C4-2B (cell line): ENCODE measurements at regions not wholly inside any gene's neighbourhood (a gene's known extent, or its start where the extent isn't known, plus 50 kb on each side); places are given as distances from the start of the nearest gene placed in this dataset.
"Not testable (repeated sequence)": the region's sequence is repeated elsewhere in the genome, so short reads cannot be mapped to it uniquely, and the experiment has no call there.

Experiments used
- H3K27ac ChIP-seq: fragments of 450-650 bp; 2 replicates; pipeline ENCODE4 v1.5.1; 2017
- ZFX ChIP-seq: fragments of 450-650 bp; IDR thresholded peaks from 2 replicates; pipeline ENCODE4 v1.6.1; 2017
- TF ChIP-seq, protein P1 (sequence below): fragments of 450-650 bp; conservative IDR thresholded peaks from 2 replicates; pipeline ENCODE4 v1.5.1; 2017; ENCODE audit warnings: mild to moderate bottlenecking

DNA sequence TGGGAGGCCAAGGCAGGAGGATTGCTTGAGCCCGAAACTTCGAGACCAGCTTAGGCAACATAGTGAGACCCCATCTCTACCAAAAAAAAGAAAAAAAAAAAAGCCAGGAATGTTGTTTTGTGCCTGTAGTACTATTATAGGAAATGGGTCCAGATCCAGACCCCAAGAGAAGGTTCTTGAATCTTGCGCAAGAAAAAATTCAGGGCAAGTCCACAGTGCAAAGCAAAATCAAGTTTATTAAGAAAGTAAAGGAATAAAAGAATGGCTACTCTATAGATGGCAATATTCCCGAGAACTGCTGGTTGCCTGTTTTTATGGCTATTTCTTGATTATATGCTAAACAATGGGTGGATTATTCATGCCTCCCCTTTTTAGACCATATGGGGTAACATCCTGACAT is 51.2 kb upstream of the RDX start:
- no peak overlapping the region for H3K27ac ChIP-seq
- no peak for TF ChIP-seq ZFX
- TF ChIP-seq, protein P1, sequence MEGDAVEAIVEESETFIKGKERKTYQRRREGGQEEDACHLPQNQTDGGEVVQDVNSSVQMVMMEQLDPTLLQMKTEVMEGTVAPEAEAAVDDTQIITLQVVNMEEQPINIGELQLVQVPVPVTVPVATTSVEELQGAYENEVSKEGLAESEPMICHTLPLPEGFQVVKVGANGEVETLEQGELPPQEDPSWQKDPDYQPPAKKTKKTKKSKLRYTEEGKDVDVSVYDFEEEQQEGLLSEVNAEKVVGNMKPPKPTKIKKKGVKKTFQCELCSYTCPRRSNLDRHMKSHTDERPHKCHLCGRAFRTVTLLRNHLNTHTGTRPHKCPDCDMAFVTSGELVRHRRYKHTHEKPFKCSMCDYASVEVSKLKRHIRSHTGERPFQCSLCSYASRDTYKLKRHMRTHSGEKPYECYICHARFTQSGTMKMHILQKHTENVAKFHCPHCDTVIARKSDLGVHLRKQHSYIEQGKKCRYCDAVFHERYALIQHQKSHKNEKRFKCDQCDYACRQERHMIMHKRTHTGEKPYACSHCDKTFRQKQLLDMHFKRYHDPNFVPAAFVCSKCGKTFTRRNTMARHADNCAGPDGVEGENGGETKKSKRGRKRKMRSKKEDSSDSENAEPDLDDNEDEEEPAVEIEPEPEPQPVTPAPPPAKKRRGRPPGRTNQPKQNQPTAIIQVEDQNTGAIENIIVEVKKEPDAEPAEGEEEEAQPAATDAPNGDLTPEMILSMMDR = no peak

DNA sequence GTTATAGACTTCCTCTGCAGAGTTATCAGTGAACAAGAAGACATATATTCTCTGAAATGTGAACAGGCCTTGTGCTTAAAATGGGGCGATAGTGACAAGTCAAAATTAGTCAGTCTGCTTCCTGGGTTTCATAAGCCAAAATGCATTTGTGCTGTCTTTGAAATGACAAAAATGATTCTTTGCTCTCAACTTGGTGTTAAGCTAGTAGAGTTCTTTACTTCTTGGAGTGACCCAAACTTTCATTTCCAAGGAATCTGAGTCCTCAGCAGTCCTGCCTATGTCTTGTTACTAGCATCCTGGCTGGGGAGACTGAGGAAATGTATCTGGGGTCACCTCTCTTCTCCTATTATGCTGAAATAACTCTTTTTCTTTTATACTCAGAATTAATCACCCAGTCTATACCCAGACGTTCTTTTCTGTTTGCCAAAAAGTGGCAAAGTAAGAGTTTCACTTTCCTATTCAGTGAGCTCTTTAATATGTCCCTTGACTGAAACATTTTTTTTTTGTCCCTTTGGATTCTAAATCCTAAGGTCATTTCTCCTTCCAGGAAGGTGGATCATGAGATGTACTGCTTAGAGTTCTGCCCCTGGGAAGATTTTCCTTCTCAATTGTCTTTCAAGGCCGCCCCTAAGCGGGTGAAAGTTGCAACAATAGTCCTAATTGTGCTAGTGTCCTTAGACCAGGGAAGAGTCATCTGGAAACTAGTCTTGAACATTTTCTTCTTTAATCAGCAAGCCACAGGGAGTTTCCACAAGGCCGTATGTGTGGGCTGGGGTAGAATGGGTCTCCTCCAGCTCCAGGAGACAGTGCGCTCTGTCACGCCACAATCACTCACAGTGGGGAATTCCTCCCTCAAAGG is 53.0 kb upstream of the RDX start:
- peak overlapping the region; percentile 40; the same call in 1 of the 2 replicates for H3K27ac ChIP-seq
- no peak for TF ChIP-seq ZFX
- TF ChIP-seq, protein P1 = no peak

DNA sequence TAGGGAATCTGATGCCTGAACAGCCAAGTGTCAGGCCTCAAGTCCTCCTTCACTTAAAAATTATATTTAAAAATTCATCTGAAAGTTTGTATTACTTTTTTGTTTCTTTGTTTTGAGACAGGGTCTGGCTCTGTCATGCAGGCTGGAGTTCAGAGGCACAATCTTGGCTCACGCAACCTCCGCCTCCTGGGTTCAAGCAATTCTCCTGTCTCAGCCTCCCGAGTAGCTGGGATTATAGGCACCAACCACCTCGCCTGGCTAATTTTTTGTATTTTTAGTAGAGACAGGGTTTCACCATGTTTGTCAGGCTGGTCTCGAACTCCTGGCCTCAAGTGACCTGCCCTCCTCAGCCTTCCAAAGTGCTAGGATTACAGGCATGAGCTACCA is 53.6 kb upstream of the RDX start:
- H3K27ac ChIP-seq = not testable (repeated sequence)

DNA sequence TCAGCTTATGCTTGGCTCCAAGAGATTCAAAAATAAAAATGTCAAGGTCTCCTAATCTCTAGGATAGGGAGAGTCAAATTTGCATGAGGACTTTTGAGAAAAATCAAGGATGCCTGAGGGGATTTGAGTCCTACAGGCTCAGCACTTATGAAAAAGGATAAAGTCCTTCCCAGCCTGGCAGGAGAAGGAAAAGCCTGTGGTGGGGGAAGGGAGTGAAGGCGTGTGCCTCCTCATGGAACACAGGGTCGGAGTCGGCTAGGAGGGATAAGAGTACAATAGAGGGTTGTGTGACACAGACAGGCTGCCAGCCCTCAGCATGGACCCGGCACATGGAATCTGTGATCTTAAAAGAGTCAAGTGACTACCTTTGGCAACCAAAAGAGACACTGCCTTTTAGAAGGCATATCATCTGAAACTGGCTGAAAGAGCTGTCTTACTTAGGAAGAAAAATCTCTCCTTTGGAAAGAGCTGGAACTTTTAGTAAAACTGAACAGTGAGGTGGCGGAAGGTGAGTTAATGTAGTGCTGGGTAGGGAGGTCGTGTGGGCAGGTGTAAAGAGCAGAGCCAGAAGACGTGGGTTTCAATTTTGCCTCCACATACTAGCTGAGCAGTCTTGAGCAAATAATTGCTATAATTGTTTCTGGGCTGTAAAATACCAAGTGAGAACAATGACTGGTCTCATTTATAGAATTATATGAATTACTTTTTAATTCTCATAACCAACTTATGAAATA is 58.8 kb upstream of the RDX start:
- TF ChIP-seq, protein P1 = no peak
- no peak for TF ChIP-seq ZFX
- no peak overlapping the region for H3K27ac ChIP-seq

DNA sequence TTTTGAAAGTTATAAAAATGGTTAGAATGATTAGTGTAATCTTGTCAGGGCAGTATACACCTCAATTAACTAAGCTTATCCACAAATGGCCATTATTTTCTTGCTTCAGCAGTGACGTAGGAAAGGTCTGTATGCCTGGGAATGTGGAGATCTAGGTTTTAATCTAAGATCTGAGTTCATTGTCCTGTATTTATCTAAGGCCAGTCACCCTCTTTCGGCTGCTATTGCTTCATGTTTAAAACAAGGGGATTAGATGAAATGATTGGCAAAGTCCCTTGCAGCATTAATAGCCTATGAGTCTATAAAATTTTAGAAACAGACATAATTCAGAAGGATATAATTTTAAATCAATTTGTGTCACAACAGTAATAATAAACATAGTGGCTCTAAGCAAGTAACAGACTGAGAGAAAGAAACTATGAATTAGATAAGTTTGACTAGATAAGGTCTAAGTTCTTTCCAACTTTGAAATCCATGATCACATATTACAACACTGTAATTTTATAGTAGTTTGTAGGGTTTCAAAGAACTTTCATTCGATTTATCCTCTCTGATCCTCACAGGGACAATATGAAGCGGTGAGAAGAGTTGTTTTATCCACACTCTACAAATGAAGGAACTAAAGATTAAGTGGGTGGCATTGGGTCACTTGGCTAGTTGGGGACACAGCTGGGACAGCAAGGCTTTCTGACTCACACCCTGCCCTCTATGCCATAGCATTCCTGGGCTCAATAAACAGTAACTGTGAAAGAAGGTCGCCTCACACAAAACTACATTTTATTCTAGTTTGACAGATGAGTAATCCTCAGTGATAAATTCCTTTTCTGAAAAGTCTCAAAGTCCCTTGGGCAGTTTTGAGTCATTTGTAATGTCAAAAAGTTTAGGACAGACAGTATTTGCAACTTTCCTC is 60.6 kb upstream of the RDX start:
- TF ChIP-seq, protein P1 = no peak
- TF ChIP-seq ZFX = no peak
- H3K27ac ChIP-seq = no peak overlapping the region

DNA sequence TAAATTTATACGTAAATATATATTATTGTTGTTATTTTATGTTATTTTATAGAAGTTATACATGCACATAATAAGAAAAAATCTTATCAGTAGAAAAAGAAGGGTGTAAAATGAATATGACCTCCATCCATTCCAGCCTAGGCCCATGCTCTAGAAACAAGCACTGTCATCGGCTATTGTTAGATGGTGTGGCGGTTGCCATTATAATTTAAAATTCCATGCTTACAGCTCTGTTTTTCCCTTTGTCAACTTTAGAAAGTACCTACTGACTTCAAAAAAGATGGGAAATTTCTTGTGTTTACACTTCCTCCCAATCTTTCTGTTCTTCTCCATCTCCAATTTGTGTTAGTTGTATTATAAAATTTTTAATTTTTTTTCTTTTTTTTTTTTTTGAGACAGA is 61.9 kb upstream of the RDX start:
- TF ChIP-seq, protein P1 = no peak
- no peak for TF ChIP-seq ZFX
- no peak overlapping the region for H3K27ac ChIP-seq

DNA sequence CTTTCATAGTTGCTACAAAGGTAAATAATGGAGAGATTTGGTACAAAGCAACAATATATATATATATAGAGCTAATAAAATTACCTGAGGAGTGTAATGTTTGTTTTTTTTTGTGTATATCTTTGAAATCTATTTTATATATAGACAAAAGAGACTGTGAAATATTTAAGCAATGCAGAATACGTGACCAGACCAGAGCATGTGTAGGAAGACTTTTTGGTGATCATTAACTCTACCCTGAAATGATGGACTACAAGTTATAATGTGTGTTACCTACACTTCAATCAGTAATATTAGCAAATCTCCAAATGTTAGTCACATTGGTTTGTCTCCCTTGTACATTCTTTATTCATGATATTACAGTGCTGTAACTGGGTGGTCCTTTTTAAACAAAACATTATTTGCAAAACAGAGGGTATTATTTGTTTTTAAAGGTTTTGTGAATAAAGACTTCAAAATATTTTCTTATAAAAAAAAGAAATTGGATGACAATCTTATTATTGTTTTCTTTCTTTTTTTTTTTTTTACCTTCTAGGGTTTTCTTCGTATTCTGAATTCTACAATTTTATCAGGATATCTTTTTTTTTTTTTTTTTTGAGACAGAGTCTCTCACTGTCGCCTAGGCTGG is 64.5 kb upstream of the RDX start:
- H3K27ac ChIP-seq = not testable (repeated sequence)
